Fibroblast of skin of scalp (primary cell): ENCODE measurements at regions not wholly inside any gene's neighbourhood (a gene's known extent, or its start where the extent isn't known, plus 50 kb on each side); places are given as distances from the start of the nearest gene placed in this dataset.
A peak's percentile ranks its signal among the peaks of the same experiment; 100 is the strongest.

ENCODE experiments used
- DNase-seq: peaks from one replicate; pipeline ENCODE4 v3.0.0-alpha.2; 2013

DNA sequence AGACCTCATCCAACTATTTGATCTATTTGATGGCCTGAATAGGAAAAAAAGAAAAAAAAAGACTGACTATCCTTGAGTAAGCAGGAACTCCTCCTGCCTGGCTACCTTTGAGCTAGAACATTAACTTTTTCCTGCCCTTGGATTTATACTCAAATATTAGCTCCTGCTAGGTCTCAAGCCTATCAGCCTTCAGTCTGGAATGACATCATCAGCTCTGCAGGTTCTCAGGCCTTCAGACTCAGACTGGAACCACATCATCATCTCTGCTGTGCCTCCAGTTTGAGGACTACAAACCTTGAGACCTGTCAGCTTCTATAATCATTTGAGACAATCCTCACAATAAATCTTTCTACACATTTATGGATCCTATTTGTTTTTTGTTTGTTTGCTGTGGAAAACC is 754.0 kb upstream of the SLIT2 start:
- no peak for DNase-seq

DNA sequence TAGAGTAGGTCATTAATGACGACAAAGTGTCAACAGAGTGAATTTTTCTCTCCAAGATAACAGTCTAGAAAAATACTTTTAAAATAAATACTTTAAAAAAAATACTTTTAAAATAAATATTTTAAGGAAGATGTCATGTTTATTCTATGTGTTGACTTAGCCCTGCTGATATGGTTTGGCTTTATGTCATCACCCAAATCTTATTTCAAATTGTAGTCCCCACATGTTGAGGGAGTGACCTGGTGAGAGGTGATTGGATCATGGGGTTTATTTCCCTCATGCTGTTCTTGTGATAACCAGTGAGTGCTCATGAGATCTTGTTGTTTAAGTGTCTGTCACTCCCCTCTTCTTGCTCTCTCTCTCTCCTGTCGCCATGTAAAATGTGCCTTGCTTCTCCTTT is 754.9 kb upstream of the SLIT2 start:
- DNase-seq = peak; percentile 32

- DNase-seq = peak; percentile 55
Observed at GRCh38 chr4:19494961-19495360, 756.7 kb upstream of the SLIT2 start.

GRCh38 chr4:19492606-19493005 is 759.1 kb upstream of the SLIT2 start:
- DNase-seq = peak; percentile 55

- peak; percentile 15 for DNase-seq
Observed at GRCh38 chr4:19486400-19486799, 765.3 kb upstream of the SLIT2 start.

- peak; percentile 75 for DNase-seq
Observed at GRCh38 chr4:19478791-19479190, 772.9 kb upstream of the SLIT2 start.

- peak; percentile 25 for DNase-seq
Observed at GRCh38 chr4:19473569-19473968, 778.1 kb upstream of the SLIT2 start.

DNA sequence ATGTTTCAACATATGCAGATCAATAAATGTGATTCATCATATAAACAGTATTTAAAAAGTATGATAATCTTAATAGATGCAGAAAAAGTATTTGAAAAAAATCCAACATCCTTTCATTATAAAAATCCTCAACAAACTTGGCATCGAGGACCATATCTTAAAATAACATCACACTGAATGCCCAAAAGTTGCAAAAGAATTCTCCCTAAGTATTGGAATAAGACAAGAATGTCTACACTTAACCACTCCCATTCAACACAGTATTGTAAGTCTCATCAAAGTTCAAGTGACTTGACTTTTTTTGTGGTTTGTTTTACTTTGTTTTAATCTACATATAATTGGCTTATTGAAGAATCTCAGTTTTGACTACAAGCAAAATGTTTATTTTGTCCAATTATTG is 779.0 kb upstream of the SLIT2 start:
- peak; percentile 32 for DNase-seq

DNA sequence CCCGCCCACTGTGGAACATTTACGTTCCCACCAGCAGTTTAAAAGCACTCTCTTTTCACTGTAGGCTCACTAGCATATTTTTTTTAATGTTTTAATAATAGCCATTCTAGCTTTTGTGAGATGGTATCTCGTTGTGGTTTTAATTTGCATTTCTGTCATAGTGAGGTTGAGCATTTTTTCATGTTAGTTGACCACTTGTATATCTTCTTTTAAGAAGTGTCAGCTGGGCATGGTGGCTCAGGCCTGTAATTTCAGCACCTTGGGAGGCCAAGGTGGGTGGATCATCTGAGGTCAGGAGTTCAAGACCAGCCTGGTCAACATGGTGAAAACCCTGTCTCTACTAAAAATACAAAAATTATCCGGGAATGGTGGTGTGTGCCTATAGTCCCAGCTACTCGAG is 781.7 kb upstream of the SLIT2 start:
- peak; percentile 13 for DNase-seq

DNA sequence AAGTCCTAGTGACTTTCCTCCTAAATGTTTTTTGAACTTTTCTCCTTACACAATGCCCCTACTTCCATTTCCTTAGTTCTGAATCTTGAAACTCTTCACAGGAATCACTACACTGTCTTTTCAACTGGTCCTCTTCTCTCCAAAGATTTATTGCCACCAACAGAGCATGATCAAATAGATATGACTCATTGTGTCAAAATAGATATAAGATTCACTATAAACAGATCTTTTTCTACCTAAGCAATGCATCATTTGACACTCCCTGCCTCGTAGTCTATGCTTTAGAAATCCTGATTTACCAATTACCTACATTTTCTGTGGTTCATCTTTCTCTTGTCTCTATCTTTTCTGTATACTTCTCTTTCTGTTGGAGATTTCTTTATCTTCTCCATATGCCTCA is 789.6 kb upstream of the SLIT2 start:
- no peak for DNase-seq

DNA sequence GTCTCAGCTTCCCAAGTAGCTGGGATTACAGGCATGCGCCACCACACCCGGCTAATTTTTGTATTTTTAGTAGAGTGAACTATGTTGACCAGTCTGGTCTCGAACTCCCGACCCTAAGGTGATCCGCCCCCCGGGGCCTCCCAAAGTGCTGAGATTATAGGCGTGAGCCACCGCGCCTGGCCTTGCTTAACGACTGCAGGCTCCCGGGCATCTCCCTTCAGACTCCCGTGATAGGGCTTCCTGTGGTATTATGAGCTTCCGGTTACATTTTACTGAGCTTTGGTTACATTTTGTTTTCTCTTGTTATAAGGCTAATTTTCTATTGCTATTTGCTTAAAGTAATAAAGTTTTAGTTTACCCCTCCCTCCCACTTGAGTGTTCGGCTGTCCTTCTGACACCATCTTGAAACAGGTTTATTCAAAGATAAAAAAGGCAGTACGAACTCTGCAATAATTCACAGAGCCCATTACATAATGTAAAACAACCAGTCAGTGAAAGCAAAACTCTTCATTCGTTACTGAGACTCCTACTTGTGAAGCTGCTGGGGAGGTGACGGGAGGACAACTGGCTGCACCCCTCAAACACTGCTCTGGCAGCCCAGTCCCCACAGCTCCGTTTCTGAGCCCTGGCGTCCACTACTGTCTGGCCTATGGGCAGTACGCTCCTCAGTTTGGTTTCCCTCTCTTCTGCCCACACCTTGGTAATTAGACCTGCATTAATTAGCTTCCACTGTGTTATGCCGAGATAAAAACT is 795.7 kb upstream of the SLIT2 start:
- DNase-seq = no peak

DNA sequence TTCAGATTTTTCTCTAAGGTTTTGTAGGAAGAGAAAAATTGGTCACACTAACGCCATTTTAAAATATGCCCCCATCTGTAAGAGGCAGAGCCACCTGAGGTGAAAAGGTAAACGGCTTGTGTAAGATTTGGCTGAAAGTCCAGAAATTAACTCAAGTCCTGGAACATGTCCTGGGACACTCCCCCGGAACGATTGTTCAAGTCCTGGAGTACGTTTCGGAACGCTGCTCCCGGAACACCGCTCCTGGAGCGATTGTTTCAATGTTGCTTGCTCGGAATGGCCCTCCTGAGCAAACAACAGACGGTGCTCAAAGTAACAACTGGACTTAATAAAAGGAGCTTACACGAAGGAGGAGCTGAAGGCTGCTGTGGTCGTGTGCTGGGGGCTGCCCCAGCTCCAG is 796.5 kb upstream of the SLIT2 start:
- no peak for DNase-seq

DNA sequence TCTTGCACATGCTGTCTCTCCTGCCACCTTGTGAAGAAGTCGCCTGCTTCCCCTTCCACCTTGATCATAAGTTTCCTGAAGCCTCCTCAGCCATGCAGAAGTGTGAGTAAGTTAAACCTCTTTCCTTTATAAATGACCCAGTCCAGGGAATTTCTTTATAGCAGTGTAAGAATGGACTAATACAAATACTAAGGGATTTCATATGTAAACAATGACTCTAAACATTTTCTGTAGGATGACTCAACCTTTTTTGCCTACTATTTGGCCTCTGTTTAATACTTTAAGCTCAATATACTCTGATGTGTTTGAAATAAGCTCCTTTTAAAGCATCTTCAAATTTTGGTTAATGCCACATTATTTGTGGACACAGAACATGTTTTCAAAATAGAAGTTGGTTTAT is 813.5 kb upstream of the SLIT2 start:
- peak; percentile 50 for DNase-seq

GRCh38 chr4:19437008-19437407 is 814.7 kb upstream of the SLIT2 start:
- DNase-seq = no peak

DNA sequence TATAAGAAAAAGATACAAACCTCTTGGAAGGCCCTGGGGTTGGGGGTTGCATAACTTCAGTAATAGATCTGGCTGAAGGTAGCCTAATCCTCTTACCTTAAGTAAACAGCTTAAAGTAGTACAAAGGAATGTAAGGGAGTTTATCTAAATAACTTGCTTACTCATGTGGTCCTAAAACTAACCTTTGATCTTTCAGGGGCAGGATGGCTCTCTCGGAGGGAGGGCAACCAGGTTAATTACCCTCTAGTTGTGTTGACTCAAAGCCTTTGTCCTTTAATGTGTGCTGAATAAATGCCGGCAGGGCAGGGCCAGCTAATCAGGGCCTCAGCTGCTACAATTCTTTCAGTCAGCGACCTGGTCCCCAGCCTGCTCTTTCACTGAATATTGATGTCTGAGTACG is 822.0 kb upstream of the SLIT2 start:
- DNase-seq = no peak

DNA sequence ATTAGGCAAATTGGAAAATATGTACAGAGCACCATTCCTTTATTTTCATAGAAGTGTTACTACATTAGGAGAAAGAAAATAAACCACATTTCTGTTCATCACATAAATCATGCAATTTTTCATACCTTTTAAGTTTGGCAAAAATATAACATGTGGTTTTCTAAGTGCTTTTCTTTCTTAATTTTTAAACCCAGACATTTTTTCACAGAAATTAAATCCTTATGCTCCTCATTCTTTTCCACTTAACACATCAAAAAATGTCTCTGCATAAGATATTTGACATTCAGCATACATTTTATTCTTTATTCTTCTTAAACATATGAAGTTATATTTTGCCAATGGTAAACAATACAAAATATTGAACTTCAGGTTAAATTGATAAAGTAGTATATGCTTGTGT is 826.6 kb upstream of the SLIT2 start:
- peak; percentile 78 for DNase-seq

- DNase-seq = no peak
Observed at GRCh38 chr4:19417256-19417655, 834.4 kb upstream of the SLIT2 start.

GRCh38 chr4:19416146-19416545 is 835.6 kb upstream of the SLIT2 start:
- DNase-seq = no peak

DNA sequence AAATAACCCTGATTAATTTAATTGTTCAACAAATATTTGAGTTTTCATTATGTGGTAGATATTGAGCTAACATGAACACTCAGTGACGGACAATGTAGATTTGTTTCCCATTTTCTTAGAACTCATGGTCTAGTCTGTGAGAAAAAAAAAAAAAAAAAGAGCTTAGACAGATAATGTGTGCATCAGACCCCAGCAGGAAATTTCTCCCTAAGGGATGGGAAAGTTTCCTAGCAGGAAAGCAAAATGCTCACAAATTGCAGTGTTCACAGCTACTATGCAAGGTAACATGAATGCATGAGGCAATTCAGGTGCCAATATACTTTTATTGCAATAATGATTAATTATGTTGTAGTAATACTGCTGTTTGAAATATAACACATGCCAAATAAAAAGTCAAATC is 843.2 kb upstream of the SLIT2 start:
- DNase-seq = no peak

- no peak for DNase-seq
Observed at GRCh38 chr4:19406789-19407188, 844.9 kb upstream of the SLIT2 start.

GRCh38 chr4:19403786-19404370 is 847.8 kb upstream of the SLIT2 start:
- no peak for DNase-seq

DNA sequence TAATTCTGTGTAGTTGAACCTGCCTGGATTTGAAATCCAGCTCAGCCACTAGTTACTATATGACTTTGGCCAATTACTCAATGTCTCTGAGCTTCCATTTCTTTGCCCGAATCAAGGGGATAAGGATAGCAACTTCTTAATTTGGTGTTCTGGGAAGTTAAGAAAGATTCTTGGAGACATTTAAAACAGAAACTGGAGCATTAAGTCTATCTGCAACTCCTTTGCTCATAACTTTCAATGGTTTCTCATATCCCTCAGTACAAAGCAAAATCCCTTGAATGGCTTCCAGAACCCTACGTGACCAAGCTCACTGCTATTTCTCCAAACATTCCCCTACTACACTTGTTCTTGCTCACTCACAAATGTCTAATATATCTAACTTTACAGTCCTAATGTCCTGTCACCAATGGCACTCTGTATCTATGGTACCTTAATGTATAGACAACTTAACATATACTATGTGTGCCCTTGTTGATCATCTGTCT is 849.1 kb upstream of the SLIT2 start:
- DNase-seq = no peak

DNA sequence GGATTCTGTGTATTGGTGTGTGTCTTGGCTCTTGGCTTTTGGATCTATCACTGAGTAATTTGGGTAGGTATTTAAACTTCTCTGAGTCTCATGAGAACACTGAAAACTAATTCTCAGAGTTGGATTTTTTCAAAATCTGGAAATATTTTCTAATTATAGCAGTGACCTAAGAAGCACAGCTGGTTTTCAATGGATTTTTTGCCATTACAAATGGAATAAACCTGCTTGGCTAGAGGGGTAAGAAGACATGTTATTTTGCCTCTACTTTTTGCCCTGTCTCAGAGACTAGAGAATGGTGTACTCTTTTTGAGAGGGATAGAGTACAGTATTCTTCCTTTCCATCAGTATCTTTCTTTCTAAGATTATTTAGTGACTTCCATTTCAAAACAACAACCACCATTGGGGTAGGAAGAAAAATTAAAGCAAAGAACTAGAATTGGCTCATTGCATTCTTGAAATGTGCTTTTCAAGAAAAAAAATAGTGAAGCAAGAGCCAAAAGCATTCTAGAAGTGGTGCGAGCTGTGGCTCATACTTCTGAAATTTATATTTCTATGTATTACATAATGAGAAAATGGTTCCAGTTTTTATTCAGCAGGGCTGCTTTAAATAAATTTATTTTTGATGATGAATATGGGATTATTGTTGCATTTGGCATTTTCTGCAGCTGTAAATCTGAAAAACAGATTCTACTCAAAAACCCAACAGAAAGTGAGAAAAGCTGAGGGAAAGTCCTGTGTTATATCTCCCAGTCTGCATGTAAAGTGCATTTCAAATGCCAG is 850.2 kb upstream of the SLIT2 start:
- no peak for DNase-seq

- no peak for DNase-seq
Observed at GRCh38 chr4:19400820-19401219, 850.9 kb upstream of the SLIT2 start.
